PC-3 (cell line): ENCODE measurements at regions not wholly inside any gene's neighbourhood (a gene's known extent, or its start where the extent isn't known, plus 50 kb on each side); places are given as distances from the start of the nearest gene placed in this dataset.

Experiments used
- EZH2phosphoT487 ChIP-seq: fragments of 300-600 bp; sonication (generic); IDR thresholded peaks from 2 replicates; pipeline ENCODE4 v1.6.1; 2018; ENCODE audit warnings: mild to moderate bottlenecking, antibody characterized with exemption, low read length, borderline replicate concordance
- TF ChIP-seq, protein P1 (sequence below): fragments of 300-600 bp; sonication (generic); conservative IDR thresholded peaks from 2 replicates; pipeline ENCODE4 v1.5.1; 2017; ENCODE audit warnings: antibody characterized with exemption, low read depth, mild to moderate bottlenecking, low read length

GRCh38 chr1:4317207-4317606 lies 337.2 kb upstream of the AJAP1 start:
- TF ChIP-seq, protein P1, sequence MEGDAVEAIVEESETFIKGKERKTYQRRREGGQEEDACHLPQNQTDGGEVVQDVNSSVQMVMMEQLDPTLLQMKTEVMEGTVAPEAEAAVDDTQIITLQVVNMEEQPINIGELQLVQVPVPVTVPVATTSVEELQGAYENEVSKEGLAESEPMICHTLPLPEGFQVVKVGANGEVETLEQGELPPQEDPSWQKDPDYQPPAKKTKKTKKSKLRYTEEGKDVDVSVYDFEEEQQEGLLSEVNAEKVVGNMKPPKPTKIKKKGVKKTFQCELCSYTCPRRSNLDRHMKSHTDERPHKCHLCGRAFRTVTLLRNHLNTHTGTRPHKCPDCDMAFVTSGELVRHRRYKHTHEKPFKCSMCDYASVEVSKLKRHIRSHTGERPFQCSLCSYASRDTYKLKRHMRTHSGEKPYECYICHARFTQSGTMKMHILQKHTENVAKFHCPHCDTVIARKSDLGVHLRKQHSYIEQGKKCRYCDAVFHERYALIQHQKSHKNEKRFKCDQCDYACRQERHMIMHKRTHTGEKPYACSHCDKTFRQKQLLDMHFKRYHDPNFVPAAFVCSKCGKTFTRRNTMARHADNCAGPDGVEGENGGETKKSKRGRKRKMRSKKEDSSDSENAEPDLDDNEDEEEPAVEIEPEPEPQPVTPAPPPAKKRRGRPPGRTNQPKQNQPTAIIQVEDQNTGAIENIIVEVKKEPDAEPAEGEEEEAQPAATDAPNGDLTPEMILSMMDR, result no peak
- no peak for TF ChIP-seq EZH2phosphoT487
